HUES6 (cell line): ENCODE measurements at regions not wholly inside any gene's neighbourhood (a gene's known extent, or its start where the extent isn't known, plus 50 kb on each side); places are given as distances from the start of the nearest gene placed in this dataset.

Source experiments
- H3K27ac ChIP-seq: 2 replicates; pipeline ENCODE4 v1.7.0; 2013; ENCODE audit warnings: low read depth, mild to moderate bottlenecking, low read length, inconsistent platforms
- H3K27me3 ChIP-seq: 2 replicates; pipeline ENCODE4 v1.6.1; 2013; ENCODE audit warnings: low read length; ENCODE audit not compliant: control insufficient read depth, insufficient read depth
- H3K36me3 ChIP-seq: 2 replicates; pipeline ENCODE4 v1.6.1; 2013; ENCODE audit warnings: low read length; ENCODE audit not compliant: control insufficient read depth, insufficient read depth
- H3K4me1 ChIP-seq: 2 replicates; pipeline ENCODE4 v1.6.1; 2013; ENCODE audit warnings: low read length; ENCODE audit not compliant: control insufficient read depth, insufficient read depth
- H3K4me3 ChIP-seq: 2 replicates; pipeline ENCODE4 v1.5.1; 2013; ENCODE audit warnings: low read depth, low read length
- H3K9ac ChIP-seq: one replicate; pipeline ENCODE4 v1.6.1; 2013; ENCODE audit warnings: mild to moderate bottlenecking, low read length
- H3K9me3 ChIP-seq: 2 replicates; pipeline ENCODE4 v1.6.1; 2013; ENCODE audit warnings: low read depth, low read length; ENCODE audit not compliant: control insufficient read depth, insufficient read depth

DNA sequence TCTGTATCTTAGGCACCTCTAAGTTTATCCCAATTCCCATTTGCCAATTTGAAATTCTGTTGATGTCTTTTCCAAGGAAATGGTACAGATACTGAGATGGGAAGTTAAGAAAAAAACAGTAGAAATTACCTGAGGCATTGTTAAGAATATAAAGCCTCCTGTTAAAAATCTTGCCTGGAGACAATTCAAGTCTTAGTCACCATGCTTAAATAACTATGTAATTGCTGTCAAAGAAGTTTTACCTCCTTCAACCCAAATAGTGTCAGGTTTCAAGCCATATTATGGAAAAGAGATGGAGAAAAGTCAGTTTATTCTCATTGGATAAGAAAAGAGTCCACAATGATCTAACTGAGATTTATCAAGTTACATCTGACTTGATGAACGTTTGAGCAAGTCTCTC is 974.7 kb downstream of the GALC start:
- H3K36me3 ChIP-seq = no peaks in the 10 kb centered on the region
- peaks cover 5% of the 10 kb centered on the region; the same call in 1 of the 2 replicates for H3K27me3 ChIP-seq
- peaks cover 7% of the 10 kb centered on the region; the same call in 1 of the 2 replicates for H3K4me1 ChIP-seq
- no peak overlapping the region for H3K4me3 ChIP-seq
- H3K27ac ChIP-seq = no peak overlapping the region
- H3K9ac ChIP-seq = no peak overlapping the region
- H3K9me3 ChIP-seq = no peaks in the 10 kb centered on the region

- H3K4me3 ChIP-seq = no peak overlapping the region
- H3K4me1 ChIP-seq = peaks cover 7% of the 10 kb centered on the region; the same call in 1 of the 2 replicates
- no peak overlapping the region for H3K9ac ChIP-seq
- H3K27me3 ChIP-seq = peaks cover 5% of the 10 kb centered on the region; the same call in 1 of the 2 replicates
- H3K27ac ChIP-seq = no peak overlapping the region
- no peaks in the 10 kb centered on the region for H3K9me3 ChIP-seq
- no peaks in the 10 kb centered on the region for H3K36me3 ChIP-seq
These were observed 975.6 kb downstream of the GALC start for GRCh38 chr14:87017335-87017734.

DNA sequence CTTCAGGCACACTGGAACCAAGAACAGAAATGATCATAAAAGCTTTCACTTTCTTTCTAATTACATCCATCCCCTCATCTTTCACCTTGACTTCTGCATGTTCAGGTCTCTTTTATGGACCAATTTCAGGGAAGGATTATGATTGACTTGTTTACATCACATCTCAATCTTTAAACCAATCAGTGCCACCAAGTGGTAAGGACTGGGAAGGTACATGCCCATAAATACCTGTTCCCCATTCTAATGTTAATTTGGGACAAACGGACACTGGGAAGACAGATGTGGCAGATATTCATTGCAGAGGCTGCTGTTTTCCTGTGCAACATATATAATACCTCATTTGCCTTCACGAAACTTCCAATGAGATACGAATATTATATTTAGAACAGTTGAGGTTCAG is 978.1 kb downstream of the GALC start:
- peaks cover 5% of the 10 kb centered on the region; the same call in 1 of the 2 replicates for H3K27me3 ChIP-seq
- no peaks in the 10 kb centered on the region for H3K9me3 ChIP-seq
- H3K4me3 ChIP-seq = no peak overlapping the region
- no peaks in the 10 kb centered on the region for H3K36me3 ChIP-seq
- peaks cover 19% of the 10 kb centered on the region for H3K4me1 ChIP-seq
- no peak overlapping the region for H3K27ac ChIP-seq
- no peak overlapping the region for H3K9ac ChIP-seq

GRCh38 chr14:87013583-87013982 is 979.4 kb downstream of the GALC start:
- Histone ChIP-seq H3K4me3 (no peak overlapping the region), H3K9ac (no peak overlapping the region), H3K36me3 (no peaks in the 10 kb centered on the region), H3K27ac (no peak overlapping the region), H3K9me3 (no peaks in the 10 kb centered on the region), H3K27me3 (peaks cover 5% of the 10 kb centered on the region; the same call in 1 of the 2 replicates), H3K4me1 (peaks cover 19% of the 10 kb centered on the region)

- Histone ChIP-seq H3K4me3 (no peak overlapping the region), H3K27ac (no peak overlapping the region), H3K36me3 (no peaks in the 10 kb centered on the region), H3K27me3 (no peaks in the 10 kb centered on the region), H3K9ac (no peak overlapping the region), H3K4me1 (peaks cover 16% of the 10 kb centered on the region), H3K9me3 (peaks cover 9% of the 10 kb centered on the region; the same call in 1 of the 2 replicates)
These were observed 984.0 kb downstream of the GALC start for GRCh38 chr14:87008965-87009364.

- Histone ChIP-seq H3K9me3 (peaks cover 9% of the 10 kb centered on the region; the same call in 1 of the 2 replicates), H3K27ac (no peak overlapping the region)
These were observed 987.7 kb downstream of the GALC start for GRCh38 chr14:87005280-87005679.

DNA sequence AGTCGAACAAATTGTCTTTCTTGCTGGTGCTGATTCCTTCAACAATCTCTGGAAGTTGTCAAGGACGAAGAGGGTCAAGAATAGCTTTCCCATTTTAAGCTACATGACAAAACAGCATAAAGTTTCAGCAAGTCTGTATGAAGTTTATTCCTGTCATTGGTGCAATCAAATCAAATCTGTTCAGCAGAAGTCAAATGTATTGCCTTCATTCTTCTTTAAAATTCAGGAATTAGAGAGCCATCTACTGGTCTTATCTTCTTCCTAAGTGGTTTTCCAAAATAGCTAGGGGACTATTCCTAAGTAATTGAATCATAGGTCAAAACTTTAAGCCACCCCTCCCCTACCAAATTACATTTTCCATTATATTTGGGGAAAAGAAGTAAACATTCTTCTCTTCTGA is 990.2 kb downstream of the GALC start:
- no peak overlapping the region for H3K9ac ChIP-seq
- no peak overlapping the region for H3K4me3 ChIP-seq
- no peaks in the 10 kb centered on the region for H3K4me1 ChIP-seq
- H3K27me3 ChIP-seq = no peaks in the 10 kb centered on the region
- no peaks in the 10 kb centered on the region for H3K36me3 ChIP-seq
- peaks cover 7% of the 10 kb centered on the region; the same call in 1 of the 2 replicates for H3K9me3 ChIP-seq
- no peak overlapping the region for H3K27ac ChIP-seq

More at GRCh38 chr14:87005280-87005679, 987.7 kb downstream of the GALC start:
- Histone ChIP-seq H3K4me1 (peaks cover 7% of the 10 kb centered on the region), H3K9ac (no peak overlapping the region), H3K4me3 (no peak overlapping the region), H3K27me3 (no peaks in the 10 kb centered on the region), H3K36me3 (no peaks in the 10 kb centered on the region)

- Histone ChIP-seq H3K36me3 (no peaks in the 10 kb centered on the region), H3K27me3 (no peaks in the 10 kb centered on the region), H3K4me3 (no peak overlapping the region), H3K9ac (no peak overlapping the region), H3K4me1 (no peaks in the 10 kb centered on the region), H3K9me3 (no peaks in the 10 kb centered on the region), H3K27ac (no peak overlapping the region)
These were observed 991.6 kb downstream of the GALC start for GRCh38 chr14:87001333-87001732.

GRCh38 chr14:87000081-87000480 is 992.9 kb downstream of the GALC start:
- Histone ChIP-seq H3K36me3 (no peaks in the 10 kb centered on the region), H3K9me3 (no peaks in the 10 kb centered on the region), H3K27me3 (no peaks in the 10 kb centered on the region), H3K4me3 (no peak overlapping the region), H3K9ac (no peak overlapping the region), H3K4me1 (no peaks in the 10 kb centered on the region), H3K27ac (no peak overlapping the region)

DNA sequence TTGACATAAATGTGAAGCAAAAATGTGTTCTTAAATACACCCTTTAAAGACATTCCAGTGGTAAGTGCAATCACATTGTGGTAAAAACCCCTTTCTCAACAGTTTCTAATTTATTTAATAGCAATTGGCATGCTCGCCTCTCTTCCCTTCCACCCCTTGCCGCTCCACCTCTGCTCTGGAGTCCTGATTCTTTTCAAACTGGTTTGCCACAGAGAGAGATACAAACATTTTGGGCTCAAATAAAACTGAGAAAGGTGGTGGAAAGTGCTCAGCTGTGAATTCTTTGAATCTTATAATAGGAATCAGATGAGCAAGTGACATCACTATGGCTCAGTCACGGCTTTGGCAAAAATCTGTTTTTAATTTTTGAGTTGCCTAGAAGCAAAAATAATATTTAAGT is 993.9 kb downstream of the GALC start:
- no peaks in the 10 kb centered on the region for H3K36me3 ChIP-seq
- H3K4me3 ChIP-seq = no peak overlapping the region
- H3K4me1 ChIP-seq = no peaks in the 10 kb centered on the region
- no peak overlapping the region for H3K9ac ChIP-seq
- no peaks in the 10 kb centered on the region for H3K9me3 ChIP-seq
- H3K27ac ChIP-seq = no peak overlapping the region
- no peaks in the 10 kb centered on the region for H3K27me3 ChIP-seq

- Histone ChIP-seq H3K27ac (no peak overlapping the region), H3K36me3 (no peaks in the 10 kb centered on the region), H3K9ac (no peak overlapping the region), H3K4me3 (no peak overlapping the region), H3K4me1 (no peaks in the 10 kb centered on the region), H3K27me3 (no peaks in the 10 kb centered on the region), H3K9me3 (no peaks in the 10 kb centered on the region)
These were observed 995.7 kb downstream of the GALC start for GRCh38 chr14:86997271-86997670.

GRCh38 chr14:86990396-86990795 is 1002.6 kb downstream of the GALC start:
- H3K4me1 ChIP-seq = no peaks in the 10 kb centered on the region
- H3K27me3 ChIP-seq = no peaks in the 10 kb centered on the region
- H3K9ac ChIP-seq = no peak overlapping the region
- H3K4me3 ChIP-seq = no peak overlapping the region
- no peak overlapping the region for H3K27ac ChIP-seq
- H3K36me3 ChIP-seq = no peaks in the 10 kb centered on the region
- H3K9me3 ChIP-seq = no peaks in the 10 kb centered on the region
